H1 (cell line): ENCODE measurements at regions not wholly inside any gene's neighbourhood (a gene's known extent, or its start where the extent isn't known, plus 50 kb on each side); places are given as distances from the start of the nearest gene placed in this dataset.

Experiments used
- ASH2L ChIP-seq: fragments of 200-600, 300-600 bp; sonication (generic); IDR thresholded peaks from one replicate; pipeline ENCODE4 v1.7.1; 2017; ENCODE audit warnings: low read length
- ATF3 ChIP-seq: IDR thresholded peaks from 2 replicates; pipeline ENCODE4 v1.6.1; 2011; ENCODE audit warnings: low read depth, mild to moderate bottlenecking, low read length; ENCODE audit not compliant: insufficient read depth
- BACH1 ChIP-seq: IDR thresholded peaks from 2 replicates; pipeline ENCODE4 v1.6.1; 2012; ENCODE audit warnings: low read length, improper control_type of control experiment
- CTCF ChIP-seq, 3 experiments: IDR thresholded peaks; 1 replicate in 2 of 3; 2 replicates in 1 of 3; pipeline versions ENCODE4 v1.5.1 to v1.6.1; 2011; ENCODE audit warnings: low read length in 3 of 3, mild to moderate bottlenecking in 3 of 3, inconsistent platforms in 2 of 3, low read depth in 1 of 3, moderate library complexity in 1 of 3; ENCODE audit not compliant: insufficient read depth in 1 of 3; ENCODE audit errors: control extremely low read depth in 1 of 3
- EZH2 ChIP-seq: fragments of 200-600 bp; sonication (generic); IDR thresholded peaks from 2 replicates; pipeline ENCODE4 v1.7.1; 2012; ENCODE audit warnings: low read depth, mild to moderate bottlenecking, moderate library complexity, low read length, inconsistent platforms; ENCODE audit not compliant: severe bottlenecking
- KDM1A ChIP-seq: fragments of 200-600, 300-600 bp; sonication (generic); IDR thresholded peaks from 2 replicates; pipeline ENCODE4 v1.7.1; 2016; ENCODE audit warnings: mild to moderate bottlenecking, low read length, borderline replicate concordance
- MAX ChIP-seq: IDR thresholded peaks from 2 replicates; pipeline ENCODE4 v1.6.1; 2012; ENCODE audit warnings: inconsistent platforms
- NRF1 ChIP-seq: IDR thresholded peaks from 2 replicates; pipeline ENCODE4 v1.6.1; 2011; ENCODE audit warnings: mild to moderate bottlenecking, low read depth, low read length, improper control_type of control experiment
- POLR2A ChIP-seq, 2 experiments: IDR thresholded peaks; 1 replicate in 1 of 2; 2 replicates in 1 of 2; pipeline ENCODE4 v1.6.1; 2011; ENCODE audit warnings: low read depth in 2 of 2, low read length in 2 of 2, mild to moderate bottlenecking in 2 of 2; ENCODE audit errors: control extremely low read depth in 1 of 2
- POU5F1 ChIP-seq: IDR thresholded peaks from 2 replicates; pipeline ENCODE4 v1.6.1; 2011; ENCODE audit warnings: low read depth, mild to moderate bottlenecking, low read length, moderate library complexity
- SUZ12 ChIP-seq: fragments of 200-600 bp; sonication (generic); IDR thresholded peaks from 2 replicates; pipeline ENCODE4 v1.6.1; 2012; ENCODE audit warnings: mild to moderate bottlenecking, inconsistent platforms, low read length, moderate library complexity, mixed read lengths
- TCF12 ChIP-seq: IDR thresholded peaks from 2 replicates; pipeline ENCODE4 v1.6.1; 2011; ENCODE audit warnings: low read depth, mild to moderate bottlenecking, low read length
- USF2 ChIP-seq: IDR thresholded peaks from 2 replicates; pipeline ENCODE4 v1.6.1; 2011; ENCODE audit warnings: low read length, improper control_type of control experiment
- YY1 ChIP-seq: IDR thresholded peaks from 2 replicates; pipeline ENCODE4 v1.6.1; 2011; ENCODE audit warnings: low read depth, mild to moderate bottlenecking, low read length

GRCh38 chr7:36086571-36086970, 66.5 kb upstream of the EEPD1 start:
- no peak for TF ChIP-seq ASH2L
- no peak for TF ChIP-seq SUZ12
- no peak for TF ChIP-seq CTCF (IDR thresholded peaks at IDR 0.05; ENCODE audit: control extremely low read depth in 1 of 3, insufficient read depth in 1 of 3, low read depth in 1 of 3, low read length in 3 of 3)
- TF ChIP-seq POLR2A (IDR thresholded peaks at IDR 0.05; ENCODE audit: control extremely low read depth in 1 of 2, low read depth in 2 of 2, low read length in 2 of 2): no peak
- TF ChIP-seq POU5F1: no peak
- no peak for TF ChIP-seq BACH1
- no peak for TF ChIP-seq YY1
- TF ChIP-seq TCF12: no peak
- TF ChIP-seq ATF3: no peak
- no peak for TF ChIP-seq MAX
- no peak for TF ChIP-seq EZH2
- no peak for TF ChIP-seq KDM1A
- TF ChIP-seq NRF1: no peak
- no peak for TF ChIP-seq USF2
